Esophagus squamous epithelium (tissue), 5 donors: ENCODE measurements at regions not wholly inside any gene's neighbourhood (a gene's known extent, or its start where the extent isn't known, plus 50 kb on each side); places are given as distances from the start of the nearest gene placed in this dataset.
"Not testable (repeated sequence)": the region's sequence is repeated elsewhere in the genome, so short reads cannot be mapped to it uniquely, and the experiment has no call there.

Experiments
- DNase-seq: peaks from one replicate; lab custom pipeline; 2025; lab: John Stamatoyannopoulos, UW
- H3K27ac ChIP-seq, 4 donors: fragments of 200-600 bp; sonication (generic); one replicate each; pipeline ENCODE4 v1.5.1; 2016 to 2019; ENCODE audit warnings: mild to moderate bottlenecking in 1 of 4
- H3K27me3 ChIP-seq, 4 donors: fragments of 200-600 bp; sonication (generic); 1 replicate in 3 of 4; 2 replicates in 1 of 4; pipeline versions ENCODE4 v1.5.1 to v1.6.0; 2017 to 2021; ENCODE audit warnings: antibody characterized with exemption in 1 of 4
- H3K36me3 ChIP-seq, 3 donors: fragments of 200-600 bp; sonication (generic); one replicate each; pipeline ENCODE4 v1.5.1; 2016 to 2019
- H3K4me1 ChIP-seq, 3 donors: fragments of 200-600 bp; sonication (generic); one replicate each; pipeline ENCODE4 v1.5.1; 2017 to 2019
- H3K4me3 ChIP-seq, 4 donors: fragments of 200-600 bp; sonication (generic); 1 replicate in 3 of 4; 2 replicates in 1 of 4; pipeline ENCODE4 v1.5.1; 2016 to 2019; ENCODE audit warnings: mild to moderate bottlenecking in 2 of 4, moderate library complexity in 1 of 4
- H3K9me3 ChIP-seq, 3 donors: fragments of 200-600 bp; sonication (generic); one replicate each; pipeline ENCODE4 v1.5.1; 2016 to 2019
- POLR2A ChIP-seq, 4 donors: fragments of 450-650 bp; IDR thresholded peaks; one replicate each; pipeline ENCODE4 v1.6.1; 2017; ENCODE audit warnings: antibody characterized with exemption in 4 of 4, mild to moderate bottlenecking in 4 of 4, moderate library complexity in 3 of 4
- WGBS, 2 donors: methylation state at CpG; one replicate each; pipeline ENCODE4 v1.1.5; 2018; 5-methylcytosine and 5-hydroxymethylcytosine counted together
- intact Hi-C: fragments of 100-400 bp; cut with DNase I; formaldehyde crosslinking; loops from one replicate; pipeline ENCODE4 v1.15.0; 2022
- TF ChIP-seq, protein P1 (sequence below), 6 experiments: fragments of 450-650 bp in 4 of 6; fragments of 200-600 bp in 2 of 6; sonication (generic) in 2 of 6; IDR thresholded peaks; one replicate each; pipeline ENCODE4 v1.5.1; 2016 to 2019; ENCODE audit warnings: antibody characterized with exemption in 6 of 6, mild to moderate bottlenecking in 4 of 6, moderate library complexity in 4 of 6
- donor health status: DM: yes; HTN: yes; CAD: no.

DNA sequence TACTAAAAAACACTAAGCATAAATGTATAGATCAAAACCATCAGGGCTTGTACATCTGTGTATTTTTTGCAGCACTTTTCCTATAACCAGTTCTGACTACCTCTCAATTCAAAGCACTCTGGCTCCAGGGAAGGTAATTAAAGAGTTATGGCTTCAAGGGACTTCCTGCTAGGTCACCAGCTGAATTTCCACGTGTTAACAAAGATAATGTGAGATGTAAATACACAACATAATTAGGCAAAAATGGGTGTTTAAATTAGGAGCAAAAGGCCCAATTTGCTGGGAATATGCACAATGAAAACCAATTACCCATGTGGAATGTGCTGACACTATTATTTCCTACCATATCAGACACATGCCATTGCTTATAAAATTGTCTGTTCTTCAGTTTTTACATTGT lies 513.4 kb upstream of the FLRT2 start:
- Histone ChIP-seq H3K27me3 (no peaks in the 10 kb centered on the region), H3K27ac (no peak overlapping the region), H3K9me3 (no peaks in the 10 kb centered on the region), H3K4me3 (no peak overlapping the region), H3K4me1 (no peaks in the 10 kb centered on the region), H3K36me3 (no peaks in the 10 kb centered on the region)
- DNase-seq, result no peak
- TF ChIP-seq, protein P1, sequence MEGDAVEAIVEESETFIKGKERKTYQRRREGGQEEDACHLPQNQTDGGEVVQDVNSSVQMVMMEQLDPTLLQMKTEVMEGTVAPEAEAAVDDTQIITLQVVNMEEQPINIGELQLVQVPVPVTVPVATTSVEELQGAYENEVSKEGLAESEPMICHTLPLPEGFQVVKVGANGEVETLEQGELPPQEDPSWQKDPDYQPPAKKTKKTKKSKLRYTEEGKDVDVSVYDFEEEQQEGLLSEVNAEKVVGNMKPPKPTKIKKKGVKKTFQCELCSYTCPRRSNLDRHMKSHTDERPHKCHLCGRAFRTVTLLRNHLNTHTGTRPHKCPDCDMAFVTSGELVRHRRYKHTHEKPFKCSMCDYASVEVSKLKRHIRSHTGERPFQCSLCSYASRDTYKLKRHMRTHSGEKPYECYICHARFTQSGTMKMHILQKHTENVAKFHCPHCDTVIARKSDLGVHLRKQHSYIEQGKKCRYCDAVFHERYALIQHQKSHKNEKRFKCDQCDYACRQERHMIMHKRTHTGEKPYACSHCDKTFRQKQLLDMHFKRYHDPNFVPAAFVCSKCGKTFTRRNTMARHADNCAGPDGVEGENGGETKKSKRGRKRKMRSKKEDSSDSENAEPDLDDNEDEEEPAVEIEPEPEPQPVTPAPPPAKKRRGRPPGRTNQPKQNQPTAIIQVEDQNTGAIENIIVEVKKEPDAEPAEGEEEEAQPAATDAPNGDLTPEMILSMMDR (IDR thresholded peaks at IDR 0.05), result no peak
- no peak for TF ChIP-seq POLR2A (IDR thresholded peaks at IDR 0.05)
- 6 to 21% methylated on average over 1 of the region's 1 CpG for WGBS, 2 donors
- intact Hi-C loops, result no loop called here

DNA sequence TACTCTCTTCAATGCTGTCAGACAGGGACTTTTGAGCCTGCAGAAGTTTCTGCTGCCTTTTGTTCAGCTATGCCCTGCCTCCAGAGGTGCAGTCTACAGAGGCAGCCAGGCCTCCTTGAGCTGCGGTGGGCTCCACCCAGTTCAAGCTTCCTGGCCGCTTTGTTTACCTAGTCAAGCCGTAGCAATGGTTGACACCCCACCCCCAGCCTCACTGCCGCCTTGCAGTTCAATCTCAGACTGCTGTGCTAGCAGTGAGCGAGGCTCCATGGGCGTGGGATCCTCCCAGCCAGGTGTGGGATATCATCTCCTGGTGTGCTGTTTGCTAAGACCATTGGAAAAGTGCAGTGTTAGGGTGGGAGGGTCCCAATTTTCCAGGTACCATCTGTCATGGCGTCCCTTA lies 506.1 kb upstream of the FLRT2 start:
- H3K27ac ChIP-seq, intact Hi-C loops, H3K9me3 ChIP-seq, DNase-seq, H3K36me3 ChIP-seq, H3K27me3 ChIP-seq, H3K4me3 ChIP-seq, H3K4me1 ChIP-seq: not testable (repeated sequence)
- whole genome bisulfite sequencing, 2 donors, result 64% methylated on average over 3 of the region's 7 CpGs; no CpG with 5 or more reads in 1 of the 2 donors

DNA sequence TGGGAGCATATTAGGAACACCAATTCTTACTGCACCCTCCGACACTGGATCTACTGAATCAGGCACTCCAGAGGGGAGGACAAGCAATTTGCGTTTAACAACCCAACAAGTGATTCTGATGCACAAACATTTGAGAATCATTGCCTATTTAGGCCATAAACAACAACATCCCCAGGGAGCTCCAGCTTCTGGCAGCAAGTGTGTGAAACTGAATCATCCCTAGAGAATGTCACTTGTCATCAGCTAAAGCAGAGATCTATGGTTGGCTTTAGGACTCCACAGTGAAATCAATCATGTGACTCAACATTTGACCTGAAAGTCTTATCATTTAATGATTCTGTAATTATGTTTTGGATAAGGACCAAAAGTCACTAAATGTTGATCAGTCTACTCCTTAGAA lies 505.0 kb upstream of the FLRT2 start:
- DNase-seq, result no peak
- no peaks in the 10 kb centered on the region for H3K27me3 ChIP-seq
- intact Hi-C loops, result no loop called here
- H3K27ac ChIP-seq, result no peak overlapping the region
- no peak overlapping the region for H3K4me3 ChIP-seq
- H3K9me3 ChIP-seq, result no peaks in the 10 kb centered on the region
- TF ChIP-seq, protein P1 (IDR thresholded peaks at IDR 0.05), result no peak
- no peak for TF ChIP-seq POLR2A (IDR thresholded peaks at IDR 0.05)
- 76 to 82% methylated on average over 2 of the region's 2 CpGs for WGBS, 2 donors
- no peaks in the 10 kb centered on the region for H3K4me1 ChIP-seq
- no peaks in the 10 kb centered on the region for H3K36me3 ChIP-seq

DNA sequence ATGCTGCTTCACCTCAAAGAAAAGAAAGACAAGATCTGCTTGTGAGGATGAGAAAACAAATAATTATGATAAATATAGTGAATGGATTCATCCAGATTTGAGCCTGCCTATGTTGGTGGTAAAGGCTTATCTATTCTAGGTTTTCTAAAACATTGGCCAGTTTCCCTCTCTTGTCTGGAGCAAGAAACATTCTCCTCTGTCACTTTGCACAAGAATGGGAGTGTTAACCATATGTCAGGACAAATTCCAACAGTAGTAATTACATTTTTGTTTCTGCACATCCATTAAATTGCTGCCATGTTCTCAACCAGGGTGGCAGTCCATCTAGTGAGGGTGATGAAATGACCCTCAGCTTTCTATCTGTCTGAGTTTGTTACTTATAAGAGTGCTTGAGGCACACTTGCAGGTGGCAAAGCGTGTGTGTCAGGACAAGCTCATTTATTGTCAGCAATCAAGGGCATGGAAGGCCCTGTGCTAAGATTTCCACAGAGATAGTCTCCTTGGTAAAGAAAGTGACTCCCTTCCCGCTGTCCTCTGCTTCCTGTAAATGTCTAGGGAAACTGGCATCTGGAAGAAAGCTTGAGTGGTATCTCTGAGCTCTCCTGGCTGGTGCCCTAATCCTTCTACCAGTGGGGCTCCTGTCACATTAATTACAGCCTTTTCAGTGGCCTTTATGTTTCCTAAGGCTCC lies 502.1 kb upstream of the FLRT2 start:
- TF ChIP-seq, protein P1 (IDR thresholded peaks at IDR 0.05), result no peak
- no peak for TF ChIP-seq POLR2A (IDR thresholded peaks at IDR 0.05)
- DNase-seq, result no peak
- H3K36me3 ChIP-seq, result no peaks in the 10 kb centered on the region
- H3K9me3 ChIP-seq, result no peaks in the 10 kb centered on the region
- no peaks in the 10 kb centered on the region for H3K27me3 ChIP-seq
- 79 to 100% methylated on average over 2 of the region's 2 CpGs for WGBS, 2 donors
- intact Hi-C loops, result no loop called here
- H3K27ac ChIP-seq, result no peak overlapping the region
- no peak overlapping the region for H3K4me3 ChIP-seq
- no peaks in the 10 kb centered on the region for H3K4me1 ChIP-seq

DNA sequence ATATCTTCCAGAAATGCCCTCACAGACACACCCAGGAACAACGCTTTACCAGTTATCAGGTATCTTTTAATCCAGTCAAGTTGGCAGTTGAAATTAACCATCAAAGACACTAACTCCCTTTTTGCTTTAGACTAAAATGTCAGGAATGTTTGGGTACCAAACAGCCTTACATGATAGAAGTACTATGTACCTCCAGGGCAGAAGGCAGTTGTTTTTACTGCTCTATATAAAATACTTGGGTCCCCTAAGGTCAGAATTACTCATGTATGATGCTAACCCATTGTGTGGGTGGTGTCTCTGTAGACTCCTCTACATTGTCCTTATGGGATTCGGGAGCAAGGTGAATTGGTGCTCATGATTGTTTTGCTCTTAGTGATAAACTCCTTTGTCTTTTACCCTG lies 492.5 kb upstream of the FLRT2 start:
- intact Hi-C loops, result no loop called here
- no peak for TF ChIP-seq POLR2A (IDR thresholded peaks at IDR 0.05)
- TF ChIP-seq, protein P1 (IDR thresholded peaks at IDR 0.05), result no peak
- no peak for DNase-seq
- Histone ChIP-seq H3K4me1 (no peaks in the 10 kb centered on the region), H3K9me3 (no peaks in the 10 kb centered on the region), H3K36me3 (no peaks in the 10 kb centered on the region), H3K4me3 (no peak overlapping the region), H3K27ac (no peak overlapping the region), H3K27me3 (no peaks in the 10 kb centered on the region)
- 79% methylated on average over 2 of the region's 2 CpGs for WGBS, 2 donors
